ENCODE measurements at regions not wholly inside any gene's neighbourhood (a gene's known extent, or its start where the extent isn't known, plus 50 kb on each side); places are given as distances from the start of the nearest gene placed in this dataset.
"Not testable (repeated sequence)": the region's sequence is repeated elsewhere in the genome, so short reads cannot be mapped to it uniquely, and the experiment has no call there.

DNA sequence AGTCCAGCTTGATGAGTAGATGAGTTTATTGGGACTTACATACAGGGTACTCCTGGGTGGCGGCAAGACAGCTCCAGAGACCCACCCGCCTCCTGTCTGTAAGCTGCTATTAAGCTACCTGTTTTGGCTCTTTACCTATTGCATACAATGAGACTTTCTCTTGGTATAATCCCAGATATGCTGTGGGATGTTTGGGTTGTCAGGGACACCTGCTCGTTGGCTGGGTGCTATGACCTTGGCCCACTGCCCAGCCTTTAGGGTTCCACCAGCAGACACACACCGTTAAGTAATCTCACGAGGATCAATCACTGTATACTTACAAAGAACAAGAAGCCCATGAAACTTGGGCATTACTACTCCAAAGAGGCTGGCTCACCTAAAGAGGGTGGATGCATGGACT lies 116.4 kb downstream of the NPIPB5 start:
- no peak for DNase-seq

DNA sequence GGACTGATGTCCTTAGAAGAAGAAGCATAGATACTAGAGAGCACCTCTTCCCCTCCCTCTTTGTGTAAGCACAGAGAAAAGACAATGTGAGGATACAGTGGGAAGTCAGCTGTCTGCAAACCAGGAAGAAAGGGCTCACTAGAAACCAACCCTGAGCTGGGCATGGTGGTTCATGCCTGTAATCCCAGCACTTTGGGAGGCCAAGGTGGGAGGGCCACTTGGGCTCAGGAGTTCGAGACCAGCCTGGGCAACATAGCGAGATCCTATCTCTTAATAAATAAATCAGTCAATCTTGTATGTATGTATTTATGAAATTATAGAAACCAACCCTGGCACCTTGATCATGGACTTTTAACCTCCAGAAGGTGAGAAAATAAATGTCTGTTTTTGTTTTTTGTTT lies 118.3 kb downstream of the NPIPB5 start:
- DNase-seq: no peak

DNA sequence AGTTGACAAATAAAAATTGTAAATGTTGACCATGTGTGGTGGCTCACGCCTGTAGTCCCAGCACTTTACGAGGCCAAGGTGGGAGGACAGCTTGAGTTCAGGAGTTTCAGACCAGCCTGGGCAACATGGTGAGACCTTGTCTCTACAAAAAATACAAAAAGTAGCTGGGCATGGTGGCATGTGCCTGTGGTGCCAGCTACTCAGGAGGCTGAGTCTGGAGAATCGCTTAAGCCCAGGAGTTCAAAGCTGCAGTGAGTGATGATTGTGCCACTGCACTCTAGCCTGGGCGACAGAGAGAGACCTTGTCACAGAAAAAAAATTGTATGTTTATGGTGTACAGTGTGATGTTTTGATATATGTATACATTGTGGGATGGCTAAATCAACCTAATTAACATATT lies 119.6 kb downstream of the NPIPB5 start:
- DNase-seq: no peak

DNA sequence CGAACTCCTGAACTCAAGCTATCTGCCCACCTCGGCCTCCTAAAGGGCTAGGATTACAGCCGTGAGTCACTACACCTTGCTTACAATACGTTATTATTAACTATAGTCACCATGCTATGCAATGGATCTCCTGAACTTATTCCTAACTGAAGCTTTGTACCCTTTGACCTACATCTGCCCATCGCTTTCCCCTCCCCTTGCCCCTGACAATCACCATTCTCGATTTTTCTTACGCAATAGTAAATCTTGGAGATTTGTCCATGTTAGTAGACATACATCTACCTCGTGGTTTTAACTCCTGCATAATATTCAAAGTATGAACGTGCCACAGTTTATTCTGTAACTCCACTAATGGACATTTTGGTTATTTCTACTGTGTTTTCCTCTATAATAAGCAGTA lies 120.6 kb downstream of the NPIPB5 start:
- DNase-seq: no peak

DNA sequence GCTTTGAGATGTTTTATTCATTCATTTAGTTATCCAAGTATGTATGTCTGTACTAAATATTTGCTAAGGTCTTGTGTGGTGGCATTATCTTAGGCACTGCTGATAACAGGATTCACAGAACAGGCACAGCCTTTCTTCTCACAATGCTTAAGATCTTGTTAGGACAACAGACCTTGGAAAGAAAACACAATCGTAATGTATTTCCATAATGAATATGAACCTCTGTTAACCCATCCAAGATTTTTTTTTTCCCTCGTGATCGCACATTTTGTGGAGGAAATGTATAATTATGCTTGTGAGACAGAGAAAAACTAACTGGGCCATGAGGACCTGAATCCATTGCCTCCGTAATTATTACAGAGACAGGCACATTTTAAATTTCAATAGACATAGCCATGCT lies 121.9 kb downstream of the NPIPB5 start:
- DNase-seq: no peak

DNA sequence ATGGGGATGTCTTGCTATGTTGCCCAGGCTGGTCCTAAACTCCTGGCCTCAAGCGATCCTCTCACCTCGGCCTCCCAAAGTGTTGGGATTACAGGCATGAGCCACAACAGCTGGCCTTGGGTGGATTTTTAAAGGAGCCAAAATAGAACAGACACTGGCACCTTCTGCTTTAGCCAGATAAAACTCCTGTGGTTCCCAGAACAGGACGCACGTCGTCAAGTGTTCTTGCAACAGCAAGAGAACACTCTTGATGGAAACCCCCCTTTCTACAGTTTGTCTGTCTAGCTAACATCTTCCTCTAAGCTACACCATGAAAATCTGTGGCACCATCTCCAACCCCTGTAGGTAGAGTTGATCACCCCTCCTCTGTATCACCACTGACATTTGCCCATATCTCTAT lies 122.6 kb downstream of the NPIPB5 start:
- DNase-seq: no peak

DNA sequence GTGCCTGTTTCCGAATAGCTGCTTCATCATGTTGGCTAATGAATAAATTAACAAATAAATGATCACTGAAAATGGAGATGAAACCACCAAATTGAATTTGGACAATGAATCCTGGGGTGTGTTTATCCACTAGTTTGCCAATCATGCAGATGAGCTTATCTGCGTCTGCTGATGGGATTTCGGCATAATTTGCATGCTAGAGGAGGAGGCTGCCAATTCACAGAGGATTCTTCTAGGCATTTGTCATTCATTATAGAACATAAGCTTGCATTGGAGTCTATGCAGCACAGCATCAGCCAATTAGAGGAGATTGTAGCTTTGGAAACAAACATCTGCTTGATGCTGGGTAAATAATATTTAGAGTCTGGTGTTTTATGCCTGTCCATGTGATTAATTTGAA lies 123.1 kb downstream of the NPIPB5 start:
- no peak for DNase-seq

DNA sequence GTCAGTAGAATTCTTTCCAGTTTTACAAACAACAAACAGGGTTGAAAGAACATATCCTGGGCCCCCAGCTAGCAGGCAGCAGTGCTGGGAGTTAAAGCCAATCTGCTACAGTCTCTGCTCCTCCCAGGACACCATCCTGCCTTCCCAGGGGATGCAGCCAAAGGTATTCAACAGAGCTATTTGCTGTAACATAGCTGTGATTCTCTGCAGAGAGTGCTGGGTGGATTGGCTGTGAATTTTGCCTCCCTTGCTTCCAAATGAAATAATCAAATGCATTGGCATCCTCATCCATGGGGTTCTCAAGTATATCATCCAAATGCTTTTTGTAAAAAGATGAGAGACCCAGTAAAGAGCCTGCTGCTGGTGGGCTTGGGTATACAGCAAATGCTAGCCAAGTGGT lies 124.3 kb downstream of the NPIPB5 start:
- DNase-seq: no peak

DNA sequence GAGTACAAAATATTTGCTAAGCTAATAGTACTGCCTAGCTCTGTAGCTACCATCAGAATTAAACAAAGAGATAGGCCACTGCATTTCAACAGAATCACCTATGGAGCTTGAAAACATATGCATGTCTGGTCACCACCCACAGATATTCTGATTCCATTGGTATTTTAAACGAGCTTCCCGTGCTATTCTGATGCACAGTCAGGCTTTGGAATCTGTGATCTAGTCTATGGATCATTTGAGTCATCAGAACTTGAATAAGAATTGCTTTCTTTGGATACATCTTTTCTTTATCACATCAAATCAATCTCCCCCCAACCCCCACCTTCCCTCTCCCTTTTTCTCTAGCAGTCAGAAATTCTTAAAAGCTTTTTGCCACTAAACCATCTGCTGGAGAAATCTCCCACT lies 124.7 kb downstream of the NPIPB5 start:
- DNase-seq: no peak

DNA sequence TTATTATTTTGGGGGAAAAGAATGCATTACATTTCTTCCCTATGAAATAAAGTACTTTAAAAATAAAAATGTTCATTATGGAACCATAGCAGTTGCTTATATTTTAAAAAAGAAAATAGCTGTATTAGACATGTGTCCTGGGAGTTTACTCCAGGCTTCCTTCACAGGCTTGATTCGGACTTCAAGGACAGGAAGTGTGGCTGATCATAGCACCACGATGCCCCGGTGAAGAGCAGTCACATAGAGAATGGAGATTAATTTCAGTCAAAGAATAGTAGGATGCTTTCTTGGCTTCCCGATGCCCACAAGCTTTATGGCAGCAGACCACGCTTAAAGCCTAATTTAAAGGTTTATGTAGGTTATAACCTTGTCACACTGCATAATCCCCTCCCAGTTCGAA lies 125.1 kb downstream of the NPIPB5 start:
- DNase-seq: no peak

DNA sequence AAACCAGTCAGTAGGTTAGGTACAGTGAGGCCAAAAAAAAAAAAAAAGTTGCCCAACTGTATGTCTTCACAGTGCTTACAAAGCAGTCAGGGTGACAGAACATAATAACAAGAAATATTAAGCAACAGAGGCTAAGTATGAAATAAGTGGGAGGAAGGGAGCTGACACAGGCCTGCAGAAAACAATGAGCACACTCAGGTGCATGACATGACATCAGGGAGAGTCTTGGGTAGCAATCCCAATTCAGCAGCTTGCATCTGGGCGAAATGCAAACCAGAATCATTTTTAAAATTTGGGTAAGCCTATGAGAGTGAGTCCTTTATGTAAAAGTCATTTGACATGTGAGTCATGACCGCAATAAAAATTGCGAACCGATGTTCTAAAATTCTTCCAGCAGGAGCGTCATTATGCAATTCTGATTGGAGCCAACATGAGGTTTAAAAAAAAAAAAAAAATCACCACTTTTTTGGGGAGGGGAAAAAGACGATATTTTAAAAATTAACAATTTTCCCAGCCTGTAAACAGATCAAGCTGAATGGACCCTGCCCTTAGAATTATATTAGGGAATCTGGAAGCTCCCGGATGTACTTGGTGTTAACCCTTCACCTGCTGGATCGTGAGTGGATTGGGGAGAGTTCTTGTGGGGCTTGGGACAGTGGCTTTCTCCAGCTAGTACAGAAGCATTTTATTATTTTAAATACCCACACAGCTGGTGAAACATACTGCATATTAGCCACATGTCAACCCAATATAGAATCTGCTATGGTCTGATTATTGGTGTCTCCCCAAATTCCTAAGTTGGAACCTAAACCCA lies 127.9 kb downstream of the NPIPB5 start:
- DNase-seq: no peak

DNA sequence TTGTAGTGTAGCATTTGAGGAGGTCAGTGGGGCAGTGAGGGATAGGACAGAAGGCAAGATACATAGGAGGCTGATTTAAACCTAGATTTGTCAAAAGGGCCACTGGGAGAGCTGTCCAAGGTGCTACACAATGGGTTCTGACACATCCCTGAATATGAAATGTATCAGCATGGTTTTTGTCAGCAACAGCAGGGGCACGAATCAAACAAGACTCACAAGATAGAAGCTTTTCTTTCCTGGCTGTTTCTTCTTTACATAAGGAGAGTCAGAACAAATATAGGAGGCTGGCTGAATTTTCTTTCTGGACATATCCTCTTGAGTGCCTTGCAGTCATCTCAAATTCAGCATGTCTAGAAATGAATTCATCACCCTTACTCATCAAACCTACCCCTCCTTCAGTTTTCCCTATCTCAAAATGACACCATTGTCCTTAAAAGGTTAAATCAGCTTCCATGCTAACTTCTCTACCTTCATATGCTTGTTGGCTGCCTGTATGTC lies 130.5 kb downstream of the NPIPB5 start:
- DNase-seq: no peak

DNA sequence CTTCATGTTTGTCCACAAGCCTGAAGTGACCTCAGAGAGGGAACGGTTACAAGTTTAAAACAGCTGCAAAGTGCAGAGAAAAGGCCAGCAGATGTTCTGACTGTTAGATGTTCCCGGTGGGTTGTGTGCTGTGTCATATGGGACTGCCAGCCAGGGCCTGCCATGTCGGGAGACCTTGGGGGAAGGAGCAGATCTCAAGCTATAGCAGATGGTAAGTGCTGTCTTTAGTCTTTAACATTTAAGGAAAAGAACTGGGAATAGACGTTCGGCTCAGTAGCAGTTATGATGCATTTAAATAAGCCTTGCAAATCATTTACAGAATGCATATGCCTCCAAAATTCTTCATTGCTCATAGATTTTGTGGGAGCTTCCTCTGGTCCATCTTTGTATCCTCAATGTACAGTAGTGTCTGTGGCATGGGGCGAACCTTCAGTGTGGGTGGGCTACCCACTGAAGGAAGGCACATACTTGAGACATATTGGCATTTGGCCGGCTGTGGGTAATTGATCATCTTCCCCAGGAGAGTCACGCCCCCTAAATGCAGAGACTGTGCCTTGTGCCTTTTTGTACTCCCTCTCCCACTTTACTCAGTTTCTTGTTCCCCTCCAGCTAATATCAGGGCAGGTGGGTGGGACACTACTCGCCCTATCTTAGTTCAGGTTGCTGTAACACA lies 131.9 kb downstream of the NPIPB5 start:
- no peak for DNase-seq

DNA sequence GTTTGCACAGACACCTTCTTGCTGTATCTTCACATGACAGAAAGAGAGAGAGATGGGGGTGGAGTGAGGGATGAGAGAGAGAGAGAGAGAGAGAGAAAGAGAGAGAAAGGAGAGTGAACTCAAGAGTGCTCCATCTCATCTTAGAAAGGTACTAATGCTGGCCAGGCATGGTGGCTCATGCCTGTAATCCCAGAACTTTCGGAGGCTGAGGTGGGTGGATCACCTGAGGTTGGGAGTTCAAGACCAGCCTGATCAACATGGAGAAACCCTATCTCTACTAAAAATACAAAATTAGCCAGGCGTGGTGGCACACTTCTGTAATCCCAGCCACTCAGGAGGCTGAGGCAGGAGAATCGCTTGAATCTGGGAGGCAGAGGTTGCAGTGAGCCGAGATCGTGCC lies 132.5 kb downstream of the NPIPB5 start:
- DNase-seq: not testable (repeated sequence)

DNA sequence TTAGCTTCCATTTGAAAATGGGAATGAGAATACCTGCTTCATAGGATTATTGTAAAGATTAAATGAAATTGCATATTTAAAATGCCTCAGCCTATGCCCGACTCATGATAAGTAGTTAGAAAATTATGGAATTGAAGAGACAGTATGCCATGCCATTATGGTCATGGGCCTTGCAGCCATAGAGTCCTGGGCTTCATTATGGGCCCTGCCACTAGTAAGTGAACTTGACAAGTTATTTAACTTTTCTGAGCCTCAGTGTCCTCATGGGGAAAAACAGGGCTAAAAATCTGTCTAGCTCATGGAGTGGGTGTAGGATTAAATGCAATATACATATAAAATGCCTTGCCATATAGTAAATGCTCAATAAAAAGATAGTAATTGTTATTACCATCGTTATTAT lies 133.2 kb downstream of the NPIPB5 start:
- DNase-seq: no peak

DNA sequence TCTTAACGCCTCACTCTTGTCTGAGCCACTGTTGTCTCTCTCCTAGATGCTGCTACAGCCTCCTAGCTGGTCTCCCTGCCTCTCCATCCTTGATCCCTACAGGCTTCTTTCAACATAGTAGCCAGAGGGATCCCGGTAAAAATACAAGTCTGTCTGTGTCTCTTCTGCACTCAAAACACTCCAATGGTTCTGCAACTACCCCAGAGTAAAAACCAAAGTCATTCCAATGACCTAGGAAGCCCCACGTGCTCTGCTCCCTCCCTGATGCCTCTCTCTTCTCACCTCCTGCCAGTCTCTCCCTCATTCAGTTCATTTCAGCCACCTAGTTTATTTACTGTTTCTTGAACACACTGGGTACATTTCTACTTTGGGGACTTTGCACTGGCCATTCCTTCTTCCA lies 135.2 kb downstream of the NPIPB5 start:
- DNase-seq: no peak

DNA sequence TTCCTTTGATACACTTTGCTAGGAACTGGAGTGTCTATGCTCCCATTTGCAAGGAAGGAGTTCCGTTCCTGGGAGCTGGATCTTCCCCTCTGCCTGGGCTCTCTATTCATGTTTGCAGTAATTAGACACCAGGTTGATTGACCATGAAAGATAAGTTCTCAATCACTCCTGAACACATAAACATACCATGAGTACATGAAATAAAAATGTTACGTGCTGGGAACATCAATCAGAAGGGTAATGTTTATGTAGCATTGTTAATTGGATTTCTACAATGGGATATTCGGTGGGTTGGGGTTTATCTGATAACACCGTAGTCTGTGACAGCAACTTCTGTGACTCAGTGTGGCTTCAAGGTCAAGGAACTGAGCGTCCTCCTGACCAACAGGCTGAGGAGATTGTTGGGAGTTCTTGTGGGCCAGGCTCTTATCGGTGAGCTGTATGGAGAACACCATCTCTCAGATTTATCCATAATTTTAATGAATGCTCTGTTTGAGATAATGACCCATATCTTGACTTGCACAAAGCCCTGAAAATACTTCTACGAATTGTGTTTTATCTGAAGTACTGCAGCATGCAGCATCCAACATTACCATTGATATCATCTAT lies 136.4 kb downstream of the NPIPB5 start:
- DNase-seq: no peak

DNA sequence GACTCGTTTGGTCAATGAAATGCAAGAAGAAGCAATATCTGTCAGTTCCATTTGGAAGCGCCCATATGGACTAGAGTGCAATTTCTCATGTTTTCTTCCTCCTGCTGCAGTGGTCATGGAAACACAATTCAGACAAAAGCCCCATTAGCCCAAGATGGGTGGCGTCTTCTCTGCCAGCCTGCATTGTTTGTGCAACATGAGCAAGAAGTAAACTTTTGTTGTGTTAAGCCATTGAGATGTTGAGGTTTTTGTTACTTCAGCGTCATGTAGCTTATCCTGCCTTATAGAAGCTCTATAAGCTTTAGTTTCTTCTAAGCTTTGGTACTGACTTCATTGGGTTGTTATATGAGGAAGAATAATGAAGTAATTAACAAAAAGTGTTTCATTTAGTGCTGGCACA lies 137.4 kb downstream of the NPIPB5 start:
- DNase-seq: no peak

DNA sequence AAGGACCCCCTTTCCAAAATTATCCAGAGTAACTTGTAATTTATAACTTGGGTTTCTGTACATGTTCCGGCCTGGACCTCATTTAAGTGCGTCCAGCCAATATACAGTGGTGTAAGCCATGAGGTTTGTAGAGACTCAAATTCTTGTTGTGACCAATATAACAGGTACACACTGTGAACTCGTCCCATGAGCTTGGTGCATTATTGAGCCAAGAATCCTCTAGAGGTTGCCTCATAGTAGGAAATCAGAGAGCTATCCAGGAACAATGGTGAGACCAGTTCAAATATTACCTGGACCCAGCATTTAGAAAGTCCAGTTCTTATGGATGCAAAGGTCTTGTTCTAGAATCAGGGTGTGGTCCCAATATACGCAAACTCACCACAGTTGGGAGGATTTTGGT lies 138.2 kb downstream of the NPIPB5 start:
- no peak for DNase-seq

DNA sequence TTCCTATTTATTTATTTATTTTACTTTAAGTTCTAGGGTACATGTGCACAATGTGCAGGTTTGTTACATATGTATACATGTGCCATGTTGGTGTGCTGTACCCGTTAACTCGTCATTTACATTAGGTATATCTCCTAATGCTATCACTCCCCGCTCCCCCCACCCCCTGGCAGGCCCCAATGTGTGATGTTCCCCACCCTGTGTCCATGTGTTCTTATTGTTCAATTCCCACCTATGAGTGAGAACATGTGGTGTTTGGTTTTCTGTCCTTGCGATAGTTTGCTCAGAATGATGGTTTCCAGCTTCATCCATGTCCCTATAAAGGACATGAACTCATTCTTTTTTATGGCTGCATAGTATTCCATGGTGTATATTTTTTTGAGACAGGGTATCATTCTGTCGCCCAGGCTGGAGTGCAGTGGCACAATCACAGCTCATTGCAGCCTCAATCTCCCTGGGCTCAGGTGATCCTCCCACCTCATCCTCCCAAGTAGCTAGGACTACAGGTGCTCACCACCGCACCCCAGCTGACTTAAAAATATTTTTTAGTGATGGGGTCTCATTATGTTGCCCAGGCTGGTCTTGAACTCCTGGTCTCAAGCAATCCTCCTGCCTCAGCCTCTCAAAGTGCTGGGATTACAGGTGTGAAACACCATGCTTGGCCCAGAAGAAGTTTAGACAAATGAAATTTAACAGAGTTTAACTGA lies 140.6 kb downstream of the NPIPB5 start:
- DNase-seq: not testable (repeated sequence)

DNA sequence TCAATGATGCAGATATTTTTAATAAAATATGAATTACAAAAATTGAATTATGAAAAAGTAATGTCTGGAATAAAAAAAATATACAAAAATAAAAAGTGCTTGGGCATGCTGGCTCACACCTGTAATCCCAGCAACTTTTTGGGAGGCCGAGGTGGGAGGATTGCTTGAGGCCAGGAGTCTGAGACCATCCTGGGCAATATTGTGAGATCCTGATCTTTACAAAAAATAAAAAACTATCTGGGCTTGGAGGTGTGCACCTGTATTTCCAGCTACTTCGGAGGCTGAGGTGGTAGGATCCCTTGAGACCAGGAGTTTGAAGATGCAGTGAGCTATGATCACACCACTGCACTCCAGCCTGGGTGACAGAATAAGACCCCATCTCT lies 141.8 kb downstream of the NPIPB5 start:
- DNase-seq: no peak

DNA sequence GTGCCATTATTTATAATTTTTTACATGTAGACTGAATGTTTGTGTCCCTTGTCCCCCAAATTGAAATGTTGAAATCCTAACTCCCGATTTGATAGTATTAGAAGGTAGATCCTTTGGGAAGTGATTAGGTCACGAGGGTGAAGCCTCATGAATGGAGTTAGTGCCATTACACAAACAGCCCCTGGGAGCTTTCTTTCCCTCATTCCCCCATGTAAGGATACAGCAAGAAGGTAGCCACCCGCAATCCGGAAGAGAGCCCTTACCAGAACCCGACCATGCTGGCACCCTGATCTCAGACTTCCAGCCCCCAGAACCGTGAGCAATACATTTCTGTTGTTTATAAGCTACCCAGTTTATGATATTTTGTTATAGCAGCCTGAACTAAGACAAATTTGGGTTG lies 143.2 kb downstream of the NPIPB5 start:
- DNase-seq: no peak

DNA sequence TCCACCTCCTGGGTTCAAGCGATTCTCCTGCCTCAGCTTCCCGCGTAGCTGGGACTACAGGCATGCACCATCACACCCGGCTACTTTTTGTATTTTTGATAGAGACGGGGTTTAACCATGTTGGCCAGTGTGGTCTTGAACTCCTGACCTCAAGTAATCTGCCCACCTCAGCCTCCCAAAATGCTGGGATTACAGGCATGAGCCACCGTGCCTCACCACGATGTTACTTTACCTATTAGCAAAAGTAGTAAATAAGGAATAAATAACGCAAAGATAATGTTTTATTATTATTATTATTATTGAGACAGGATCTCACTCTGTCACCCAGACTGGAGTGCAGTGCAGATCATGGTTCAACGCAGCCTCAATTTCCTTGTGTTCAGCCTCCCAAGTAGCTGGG lies 145.9 kb downstream of the NPIPB5 start:
- not testable (repeated sequence) for DNase-seq

DNA sequence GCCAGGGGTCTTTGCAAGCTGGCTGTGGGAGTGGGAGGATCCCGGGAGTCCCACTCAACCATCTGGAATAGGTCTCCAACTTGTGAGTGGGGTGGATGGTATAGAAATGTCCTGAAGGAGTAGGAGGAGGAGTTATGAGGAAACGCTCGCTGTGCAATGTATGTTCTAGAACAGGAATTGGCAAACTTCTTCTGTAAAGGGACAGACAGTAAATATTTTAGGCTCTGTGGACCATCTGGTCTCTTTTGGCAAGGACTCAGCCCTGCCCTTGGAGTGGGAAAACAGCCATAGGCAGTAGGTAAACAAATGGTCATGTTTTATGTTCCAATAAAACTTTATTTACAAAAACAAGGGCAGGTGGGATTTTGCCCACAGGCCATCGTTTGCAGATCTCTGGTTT lies 149.2 kb downstream of the NPIPB5 start:
- DNase-seq: peak; percentile 35

All from NCI-H2171 (cell line).